ENCODE measurements at regions not wholly inside any gene's neighbourhood (a gene's known extent, or its start where the extent isn't known, plus 50 kb on each side); places are given as distances from the start of the nearest gene placed in this dataset.

DNA sequence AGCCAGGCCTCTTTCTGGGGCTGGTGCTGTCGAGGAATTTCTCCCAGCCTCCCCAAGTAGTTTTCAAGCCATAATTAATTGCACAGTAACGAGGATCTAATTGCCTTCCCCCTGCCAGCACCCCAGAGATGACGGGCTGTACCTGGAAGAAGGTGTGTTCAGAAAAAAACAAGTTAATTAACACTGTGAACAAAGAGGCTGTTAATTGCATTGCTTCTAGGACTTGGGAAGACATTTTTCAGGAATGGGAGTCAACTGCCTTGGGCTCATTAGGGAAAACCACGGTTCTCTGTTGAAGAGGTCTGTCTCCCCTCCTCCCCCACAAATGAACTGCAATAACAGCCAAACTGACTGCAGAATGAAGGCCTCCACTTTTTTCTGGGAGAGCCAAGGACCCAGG is 176.7 kb downstream of the CCT6B start:
- Histone ChIP-seq H3K36me3 (ENCODE audit: insufficient read depth, low read length) (no peaks in the 10 kb centered on the region), H3K9me2 (ENCODE audit: insufficient read depth, low read length) (no peaks in the 10 kb centered on the region), H3F3A (ENCODE audit: insufficient read depth, low read length, poor library complexity, severe bottlenecking) (no peaks in the 10 kb centered on the region), H4K20me1 (ENCODE audit: insufficient read depth) (no peaks in the 10 kb centered on the region), H3K9me3 (ENCODE audit: low read length) (no peaks in the 10 kb centered on the region), H3K9ac (ENCODE audit: low read length) (no peak overlapping the region), H3K27me3 (ENCODE audit: insufficient read depth, low read depth, low read length) (peaks cover 4% of the 10 kb centered on the region), H3K4me2 (ENCODE audit: low read length) (no peak overlapping the region), H3K79me2 (replicated peaks; ENCODE audit: insufficient read depth, low read length) (no peaks in the 10 kb centered on the region), H2AFZ (ENCODE audit: low read depth, low read length) (no peak overlapping the region), H3K4me3 (ENCODE audit: low read length) (no peak overlapping the region), H3K27ac (ENCODE audit: low read length) (no peak overlapping the region)
- TF ChIP-seq EZH2 (IDR thresholded peaks at IDR 0.05; ENCODE audit: borderline replicate concordance, insufficient read depth, low read length, poor library complexity, severe bottlenecking) (no peak), SMC3 (conservative IDR thresholded peaks at IDR 0.05; ENCODE audit: poor library complexity) (no peak), RAD21 (conservative IDR thresholded peaks at IDR 0.05) (no peak), POLR2AphosphoS5 (IDR thresholded peaks at IDR 0.05) (no peak), TAF1 (IDR thresholded peaks at IDR 0.05; ENCODE audit: low read depth) (no peak), MXI1 (conservative IDR thresholded peaks at IDR 0.05; ENCODE audit: poor library complexity, severe bottlenecking) (no peak), EP300 (conservative IDR thresholded peaks at IDR 0.05; ENCODE audit: poor library complexity, severe bottlenecking) (no peak)
- TF ChIP-seq, protein P1, sequence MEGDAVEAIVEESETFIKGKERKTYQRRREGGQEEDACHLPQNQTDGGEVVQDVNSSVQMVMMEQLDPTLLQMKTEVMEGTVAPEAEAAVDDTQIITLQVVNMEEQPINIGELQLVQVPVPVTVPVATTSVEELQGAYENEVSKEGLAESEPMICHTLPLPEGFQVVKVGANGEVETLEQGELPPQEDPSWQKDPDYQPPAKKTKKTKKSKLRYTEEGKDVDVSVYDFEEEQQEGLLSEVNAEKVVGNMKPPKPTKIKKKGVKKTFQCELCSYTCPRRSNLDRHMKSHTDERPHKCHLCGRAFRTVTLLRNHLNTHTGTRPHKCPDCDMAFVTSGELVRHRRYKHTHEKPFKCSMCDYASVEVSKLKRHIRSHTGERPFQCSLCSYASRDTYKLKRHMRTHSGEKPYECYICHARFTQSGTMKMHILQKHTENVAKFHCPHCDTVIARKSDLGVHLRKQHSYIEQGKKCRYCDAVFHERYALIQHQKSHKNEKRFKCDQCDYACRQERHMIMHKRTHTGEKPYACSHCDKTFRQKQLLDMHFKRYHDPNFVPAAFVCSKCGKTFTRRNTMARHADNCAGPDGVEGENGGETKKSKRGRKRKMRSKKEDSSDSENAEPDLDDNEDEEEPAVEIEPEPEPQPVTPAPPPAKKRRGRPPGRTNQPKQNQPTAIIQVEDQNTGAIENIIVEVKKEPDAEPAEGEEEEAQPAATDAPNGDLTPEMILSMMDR (IDR thresholded peaks at IDR 0.05; ENCODE audit: poor library complexity, severe bottlenecking), result no peak
- TF ChIP-seq, protein P2, sequence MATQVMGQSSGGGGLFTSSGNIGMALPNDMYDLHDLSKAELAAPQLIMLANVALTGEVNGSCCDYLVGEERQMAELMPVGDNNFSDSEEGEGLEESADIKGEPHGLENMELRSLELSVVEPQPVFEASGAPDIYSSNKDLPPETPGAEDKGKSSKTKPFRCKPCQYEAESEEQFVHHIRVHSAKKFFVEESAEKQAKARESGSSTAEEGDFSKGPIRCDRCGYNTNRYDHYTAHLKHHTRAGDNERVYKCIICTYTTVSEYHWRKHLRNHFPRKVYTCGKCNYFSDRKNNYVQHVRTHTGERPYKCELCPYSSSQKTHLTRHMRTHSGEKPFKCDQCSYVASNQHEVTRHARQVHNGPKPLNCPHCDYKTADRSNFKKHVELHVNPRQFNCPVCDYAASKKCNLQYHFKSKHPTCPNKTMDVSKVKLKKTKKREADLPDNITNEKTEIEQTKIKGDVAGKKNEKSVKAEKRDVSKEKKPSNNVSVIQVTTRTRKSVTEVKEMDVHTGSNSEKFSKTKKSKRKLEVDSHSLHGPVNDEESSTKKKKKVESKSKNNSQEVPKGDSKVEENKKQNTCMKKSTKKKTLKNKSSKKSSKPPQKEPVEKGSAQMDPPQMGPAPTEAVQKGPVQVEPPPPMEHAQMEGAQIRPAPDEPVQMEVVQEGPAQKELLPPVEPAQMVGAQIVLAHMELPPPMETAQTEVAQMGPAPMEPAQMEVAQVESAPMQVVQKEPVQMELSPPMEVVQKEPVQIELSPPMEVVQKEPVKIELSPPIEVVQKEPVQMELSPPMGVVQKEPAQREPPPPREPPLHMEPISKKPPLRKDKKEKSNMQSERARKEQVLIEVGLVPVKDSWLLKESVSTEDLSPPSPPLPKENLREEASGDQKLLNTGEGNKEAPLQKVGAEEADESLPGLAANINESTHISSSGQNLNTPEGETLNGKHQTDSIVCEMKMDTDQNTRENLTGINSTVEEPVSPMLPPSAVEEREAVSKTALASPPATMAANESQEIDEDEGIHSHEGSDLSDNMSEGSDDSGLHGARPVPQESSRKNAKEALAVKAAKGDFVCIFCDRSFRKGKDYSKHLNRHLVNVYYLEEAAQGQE (IDR thresholded peaks at IDR 0.05; ENCODE audit: borderline replicate concordance), result no peak

DNA sequence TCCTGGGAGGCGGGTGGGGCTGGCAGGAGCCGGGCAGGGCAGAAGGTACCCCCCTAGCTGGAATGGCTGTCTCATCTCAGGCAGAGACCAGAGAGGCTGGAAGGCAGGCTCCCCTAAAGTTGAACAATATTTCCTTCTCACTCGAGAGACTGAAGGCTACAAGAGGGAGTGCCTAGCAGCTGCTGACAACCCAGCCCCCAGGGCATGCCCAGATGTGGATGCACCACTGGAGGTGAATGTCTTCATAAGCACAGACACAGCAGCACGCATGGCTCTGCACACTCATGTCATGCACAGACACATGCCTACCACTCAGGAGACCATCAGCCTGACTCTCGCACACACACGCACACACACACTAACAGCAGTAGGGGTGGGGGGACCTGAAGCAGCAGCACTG is 179.0 kb downstream of the CCT6B start:
- H3K36me3 ChIP-seq (ENCODE audit: insufficient read depth, low read length), result no peaks in the 10 kb centered on the region
- TF ChIP-seq RAD21 (conservative IDR thresholded peaks at IDR 0.05) (no peak), SMC3 (conservative IDR thresholded peaks at IDR 0.05; ENCODE audit: poor library complexity) (no peak), POLR2AphosphoS5 (IDR thresholded peaks at IDR 0.05) (no peak), EZH2 (IDR thresholded peaks at IDR 0.05; ENCODE audit: borderline replicate concordance, insufficient read depth, low read length, poor library complexity, severe bottlenecking) (no peak), MXI1 (conservative IDR thresholded peaks at IDR 0.05; ENCODE audit: poor library complexity, severe bottlenecking) (no peak), TAF1 (IDR thresholded peaks at IDR 0.05; ENCODE audit: low read depth) (no peak), EP300 (conservative IDR thresholded peaks at IDR 0.05; ENCODE audit: poor library complexity, severe bottlenecking) (no peak)
- TF ChIP-seq, protein P1 (IDR thresholded peaks at IDR 0.05; ENCODE audit: poor library complexity, severe bottlenecking), result no peak
- TF ChIP-seq, protein P2 (IDR thresholded peaks at IDR 0.05; ENCODE audit: borderline replicate concordance), result no peak
- H3K27me3 ChIP-seq (ENCODE audit: insufficient read depth, low read depth, low read length), result peaks cover 4% of the 10 kb centered on the region
- no peak overlapping the region for H3K27ac ChIP-seq (ENCODE audit: low read length)
- H3K79me2 ChIP-seq (replicated peaks; ENCODE audit: insufficient read depth, low read length), result no peaks in the 10 kb centered on the region
- no peak overlapping the region for H2AFZ ChIP-seq (ENCODE audit: low read depth, low read length)
- no peaks in the 10 kb centered on the region for H3K9me2 ChIP-seq (ENCODE audit: insufficient read depth, low read length)
- no peaks in the 10 kb centered on the region for H3F3A ChIP-seq (ENCODE audit: insufficient read depth, low read length, poor library complexity, severe bottlenecking)
- no peaks in the 10 kb centered on the region for H4K20me1 ChIP-seq (ENCODE audit: insufficient read depth)
- H3K9me3 ChIP-seq (ENCODE audit: low read length), result no peaks in the 10 kb centered on the region
- no peak overlapping the region for H3K4me2 ChIP-seq (ENCODE audit: low read length)
- peak overlapping the region; percentile 22 for H3K9ac ChIP-seq (ENCODE audit: low read length)
- no peak overlapping the region for H3K4me3 ChIP-seq (ENCODE audit: low read length)

All from neural cell (in vitro differentiated cells).